Vagina (tissue), 2 donors: ENCODE measurements at regions not wholly inside any gene's neighbourhood (a gene's known extent, or its start where the extent isn't known, plus 50 kb on each side); places are given as distances from the start of the nearest gene placed in this dataset.
"Not testable (repeated sequence)": the region's sequence is repeated elsewhere in the genome, so short reads cannot be mapped to it uniquely, and the experiment has no call there.

Source experiments
- DNase-seq, 2 donors: peaks; one replicate each; pipeline ENCODE4 v3.0.0-alpha.2; 2017; ENCODE audit errors: extremely low spot score in 2 of 2
- H3K27ac ChIP-seq: fragments of 200-600 bp; sonication (generic); one replicate; pipeline ENCODE4 v1.5.1; 2019
- H3K27me3 ChIP-seq: fragments of 200-600 bp; sonication (generic); one replicate; pipeline ENCODE4 v1.5.1; 2019
- H3K36me3 ChIP-seq, 2 donors: fragments of 200-600 bp; sonication (generic); one replicate each; pipeline ENCODE4 v1.5.1; 2017 to 2019
- H3K4me1 ChIP-seq: fragments of 200-600 bp; sonication (generic); one replicate; pipeline ENCODE4 v1.5.1; 2019
- H3K4me3 ChIP-seq, 2 donors: fragments of 200-600 bp; sonication (generic); 1 replicate in 1 of 2; 2 replicates in 1 of 2; pipeline ENCODE4 v1.5.1; 2016 to 2019
- H3K9me3 ChIP-seq: fragments of 200-600 bp; sonication (generic); one replicate; pipeline ENCODE4 v1.5.1; 2019
- intact Hi-C: fragments of 100-400 bp; cut with DNase I; formaldehyde crosslinking; loops from one replicate; pipeline ENCODE4 v1.15.1; 2023

- H3K27ac ChIP-seq, H3K4me3 ChIP-seq, H3K9me3 ChIP-seq, H3K27me3 ChIP-seq, H3K4me1 ChIP-seq, intact Hi-C loops, H3K36me3 ChIP-seq: not testable (repeated sequence)
- DNase-seq = peak in 1 of 2 donors; percentile 3
These were observed 51.0 kb downstream of the NPIPB11 start for GRCh38 chr16:29355339-29356059.

GRCh38 chr16:29354449-29354848, 52.1 kb downstream of the NPIPB11 start:
- H3K27me3 ChIP-seq, H3K4me3 ChIP-seq, DNase-seq, H3K36me3 ChIP-seq, H3K9me3 ChIP-seq, intact Hi-C loops: not testable (repeated sequence)
- peak overlapping the region; percentile 44 for H3K27ac ChIP-seq
- H3K4me1 ChIP-seq = peaks cover 14% of the 10 kb centered on the region

GRCh38 chr16:29352617-29352999, 53.9 kb downstream of the NPIPB11 start:
- DNase-seq, H3K4me3 ChIP-seq, H3K27me3 ChIP-seq, H3K27ac ChIP-seq, H3K36me3 ChIP-seq, intact Hi-C loops, H3K9me3 ChIP-seq: not testable (repeated sequence)
- H3K4me1 ChIP-seq = peaks cover 14% of the 10 kb centered on the region

GRCh38 chr16:29351970-29352616, 54.4 kb downstream of the NPIPB11 start:
- H3K27ac ChIP-seq, intact Hi-C loops, H3K27me3 ChIP-seq, DNase-seq, H3K36me3 ChIP-seq, H3K4me3 ChIP-seq, H3K9me3 ChIP-seq: not testable (repeated sequence)
- H3K4me1 ChIP-seq = peaks cover 14% of the 10 kb centered on the region

- peaks cover 14% of the 10 kb centered on the region for H3K4me1 ChIP-seq
- H3K27ac ChIP-seq, H3K4me3 ChIP-seq, H3K36me3 ChIP-seq, H3K27me3 ChIP-seq, H3K9me3 ChIP-seq, DNase-seq, intact Hi-C loops: not testable (repeated sequence)
These were observed 55.1 kb downstream of the NPIPB11 start for GRCh38 chr16:29351271-29351969.

- H3K27me3 ChIP-seq, H3K9me3 ChIP-seq, intact Hi-C loops, DNase-seq, H3K36me3 ChIP-seq, H3K4me3 ChIP-seq: not testable (repeated sequence)
- peaks cover 14% of the 10 kb centered on the region for H3K4me1 ChIP-seq
- H3K27ac ChIP-seq = peak overlapping the region; percentile 17
These were observed 56.5 kb downstream of the NPIPB11 start for GRCh38 chr16:29349966-29350365.

- H3K36me3 ChIP-seq, H3K4me1 ChIP-seq, DNase-seq, H3K27me3 ChIP-seq, H3K4me3 ChIP-seq, intact Hi-C loops, H3K9me3 ChIP-seq: not testable (repeated sequence)
- peak overlapping the region; percentile 29 for H3K27ac ChIP-seq
These were observed 57.8 kb downstream of the NPIPB11 start for GRCh38 chr16:29348748-29349147.

- H3K4me1 ChIP-seq, intact Hi-C loops, DNase-seq: not testable (repeated sequence)
These were observed 58.3 kb downstream of the NPIPB11 start for GRCh38 chr16:29348123-29348690.

GRCh38 chr16:29346796-29347580, 59.5 kb downstream of the NPIPB11 start:
- H3K4me1 ChIP-seq, H3K9me3 ChIP-seq, H3K4me3 ChIP-seq, DNase-seq, H3K27me3 ChIP-seq, H3K36me3 ChIP-seq, intact Hi-C loops, H3K27ac ChIP-seq: not testable (repeated sequence)

More at GRCh38 chr16:29348123-29348690, 58.3 kb downstream of the NPIPB11 start:
- H3K27ac ChIP-seq, H3K9me3 ChIP-seq, H3K27me3 ChIP-seq, H3K4me3 ChIP-seq, H3K36me3 ChIP-seq: not testable (repeated sequence)

- H3K27me3 ChIP-seq, H3K27ac ChIP-seq, intact Hi-C loops, H3K9me3 ChIP-seq, H3K4me1 ChIP-seq, DNase-seq, H3K36me3 ChIP-seq, H3K4me3 ChIP-seq: not testable (repeated sequence)
These were observed 60.3 kb downstream of the NPIPB11 start for GRCh38 chr16:29346203-29346602.

GRCh38 chr16:29342937-29343336, 63.6 kb downstream of the NPIPB11 start:
- intact Hi-C loops, H3K9me3 ChIP-seq, H3K4me3 ChIP-seq, H3K27me3 ChIP-seq, H3K27ac ChIP-seq, H3K36me3 ChIP-seq, H3K4me1 ChIP-seq, DNase-seq: not testable (repeated sequence)

GRCh38 chr16:29340779-29341438, 65.6 kb downstream of the NPIPB11 start:
- H3K27ac ChIP-seq, intact Hi-C loops, H3K4me1 ChIP-seq, H3K36me3 ChIP-seq, H3K4me3 ChIP-seq, DNase-seq, H3K9me3 ChIP-seq, H3K27me3 ChIP-seq: not testable (repeated sequence)
